ENCODE measurements at regions not wholly inside any gene's neighbourhood (a gene's known extent, or its start where the extent isn't known, plus 50 kb on each side); places are given as distances from the start of the nearest gene placed in this dataset.

DNA sequence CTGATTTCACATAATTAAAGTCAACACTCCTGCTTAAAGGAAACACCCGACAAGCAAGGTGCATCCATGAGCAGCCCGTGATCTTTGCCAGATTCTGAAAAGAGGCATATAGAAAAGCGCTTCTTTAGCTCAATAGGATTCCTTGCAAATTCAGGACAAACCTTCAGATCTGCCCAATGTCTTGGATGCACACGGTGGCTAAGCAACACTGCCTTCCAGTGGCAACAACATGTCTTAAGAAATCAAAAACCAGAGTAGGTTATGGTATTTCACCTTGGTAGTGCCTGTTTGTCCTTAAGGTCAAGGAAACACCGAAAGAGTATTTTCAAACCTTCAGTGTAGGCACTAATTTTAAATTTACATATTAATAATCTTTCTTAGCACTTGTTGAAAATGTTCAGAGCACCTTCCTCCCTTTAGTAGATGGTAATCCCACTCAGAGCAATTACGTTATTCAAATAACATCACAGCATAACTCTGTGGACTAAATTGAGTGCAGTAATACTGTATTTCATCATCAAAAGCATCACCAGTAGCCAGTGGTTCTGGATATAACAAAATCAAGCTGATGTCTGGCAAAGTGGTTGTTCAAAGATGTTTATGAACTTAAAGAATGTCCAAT lies 58.0 kb upstream of the CDKN3 start:
- peak; percentile 26 for DNase-seq (ENCODE audit: extremely low read depth, low read depth)

DNA sequence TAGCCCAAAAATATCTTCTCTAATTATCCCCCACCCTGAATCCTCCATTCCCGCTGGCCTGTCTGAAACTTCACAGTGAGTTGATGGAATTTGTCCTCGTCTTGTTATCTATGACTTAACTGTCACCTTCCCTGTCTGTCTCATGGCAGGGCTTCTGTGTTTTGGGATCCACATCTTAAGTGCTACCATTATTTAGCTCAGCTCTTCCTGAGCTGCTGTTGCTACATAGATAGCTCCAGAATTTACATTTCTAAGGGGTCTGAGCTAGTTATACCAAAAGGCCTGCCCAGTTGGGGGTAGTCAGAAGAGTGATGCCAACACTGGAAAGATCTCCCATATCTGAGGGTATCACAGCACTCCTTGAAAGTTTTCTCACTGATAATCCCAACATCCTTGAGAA lies 57.0 kb upstream of the CDKN3 start:
- no peak for DNase-seq (ENCODE audit: extremely low read depth, low read depth)

DNA sequence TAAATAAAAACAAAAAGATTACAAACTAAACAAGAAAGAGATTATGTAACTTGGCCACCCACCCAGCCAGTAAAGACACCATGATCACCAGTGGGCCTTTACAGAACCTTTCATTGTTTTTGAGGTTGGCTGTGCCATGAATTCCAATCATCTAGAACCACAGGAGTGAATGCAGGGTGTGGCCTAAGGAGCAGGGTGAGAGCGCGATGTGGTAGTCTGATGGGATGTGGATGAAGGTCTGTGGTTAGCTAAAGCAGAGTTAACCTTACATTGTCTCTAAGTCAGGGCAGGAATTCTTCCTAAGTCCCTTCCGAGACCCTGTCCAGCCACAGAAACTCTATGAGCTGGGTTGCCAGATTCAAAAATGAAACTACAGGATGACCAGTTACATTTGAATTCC lies 54.0 kb upstream of the CDKN3 start:
- DNase-seq (ENCODE audit: extremely low read depth, low read depth) = no peak

DNA sequence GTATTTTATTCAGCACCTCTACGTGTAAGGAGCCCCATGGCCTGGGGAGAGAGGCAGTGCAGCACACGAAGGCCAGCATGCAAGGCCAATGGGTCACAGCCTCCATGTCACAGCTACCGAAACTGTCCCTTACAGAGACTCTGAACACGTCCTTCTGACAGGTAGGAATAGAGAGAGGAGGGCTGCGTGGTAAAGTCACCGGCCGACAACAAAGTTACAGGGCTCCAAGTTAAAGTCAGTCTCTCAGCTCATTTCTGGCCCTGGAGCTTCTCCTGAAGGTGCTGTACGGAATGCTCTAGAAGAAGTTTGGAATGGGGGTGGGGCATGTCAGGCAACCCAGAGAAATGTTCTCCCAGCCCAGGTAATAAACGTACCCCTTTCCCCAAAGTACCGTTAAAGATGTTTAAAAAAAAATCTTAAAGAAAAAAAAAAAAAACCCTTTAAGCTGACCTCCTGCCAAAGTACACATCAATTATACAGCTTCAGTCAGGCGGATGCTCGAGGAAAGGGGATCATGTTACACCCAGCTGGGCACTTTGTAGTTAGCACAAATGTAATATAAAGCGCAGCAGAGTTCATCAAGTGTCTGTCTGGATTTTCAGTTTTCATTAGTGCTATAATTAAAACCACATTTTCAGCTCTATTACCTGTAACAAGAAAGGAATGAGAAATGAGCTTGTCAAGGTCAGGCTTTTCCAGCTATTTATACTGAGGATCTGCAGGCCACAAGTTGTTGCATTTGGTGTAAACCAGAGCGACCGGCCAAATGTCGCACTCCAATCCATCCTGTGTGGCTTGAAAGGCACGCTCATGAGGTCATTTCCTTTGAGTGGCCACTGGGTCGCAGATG lies 53.3 kb upstream of the CDKN3 start:
- no peak for DNase-seq (ENCODE audit: extremely low read depth, low read depth)

DNA sequence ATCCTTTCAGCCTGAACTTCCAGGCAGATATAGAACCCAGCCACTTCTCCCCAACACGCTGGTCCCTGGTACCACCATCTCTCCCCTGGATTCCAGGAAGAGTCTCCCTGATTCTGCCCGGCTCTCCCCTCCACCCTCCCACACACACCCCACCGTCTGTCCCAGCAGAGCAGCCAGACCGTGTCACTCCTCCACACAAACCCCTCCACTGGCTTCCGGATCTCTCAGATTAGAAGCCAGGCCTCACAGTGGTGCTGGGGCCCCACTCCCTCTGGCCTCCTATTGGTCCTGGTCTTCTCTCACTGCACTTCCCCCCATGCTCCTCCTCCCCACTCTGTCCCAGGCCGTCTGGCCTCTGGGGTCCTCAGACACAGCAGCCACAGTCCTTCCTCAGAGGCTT lies 52.4 kb upstream of the CDKN3 start:
- no peak for DNase-seq (ENCODE audit: extremely low read depth, low read depth)

DNA sequence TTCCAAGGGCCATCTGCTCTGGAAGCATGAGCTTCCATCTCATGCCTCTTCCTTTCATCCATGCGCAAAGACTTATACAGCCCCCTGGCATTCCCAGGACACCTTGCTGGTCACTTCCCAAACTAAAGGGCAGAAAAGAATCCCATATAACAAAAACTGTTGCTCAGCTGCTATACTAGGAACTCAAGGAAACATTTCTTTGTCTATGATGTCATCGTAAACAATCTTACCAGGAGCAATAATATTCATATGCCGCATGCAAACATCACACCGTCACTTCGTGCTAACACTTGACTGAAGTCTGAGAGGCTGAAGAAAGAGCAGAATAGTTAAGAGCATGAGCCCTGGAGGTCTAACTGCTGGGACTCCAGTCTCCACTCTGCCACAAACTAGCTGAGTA lies 50.5 kb upstream of the CDKN3 start:
- DNase-seq (ENCODE audit: extremely low read depth, low read depth) = no peak

Data from NCI-H460 (cell line).